D721Med (cell line): ENCODE measurements at regions not wholly inside any gene's neighbourhood (a gene's known extent, or its start where the extent isn't known, plus 50 kb on each side); places are given as distances from the start of the nearest gene placed in this dataset.

Experiments
- DNase-seq: peaks from one replicate; pipeline ENCODE4 v3.0.0; 2011; ENCODE audit warnings: low spot score; ENCODE audit not compliant: insufficient read length
- FAIRE-seq: peaks from 2 replicates; lab custom pipeline; 2011; peaks lifted over from hg19 to GRCh38; lab: Jason Lieb, UNC
- CTCF ChIP-seq: IDR thresholded peaks from 2 replicates; pipeline ENCODE4 v1.5.1; 2012; ENCODE audit warnings: mild to moderate bottlenecking, control low read depth; ENCODE audit not compliant: insufficient read depth; ENCODE audit errors: missing control alignments

GRCh38 chr2:7840651-7841380 is 841.0 kb upstream of the ID2 start:
- FAIRE-seq (no peak), DNase-seq (no peak)
- no peak for TF ChIP-seq CTCF

- no peak for DNase-seq
- TF ChIP-seq CTCF: no peak
- no peak for FAIRE-seq
Measured at GRCh38 chr2:7841751-7842150, 840.1 kb upstream of the ID2 start.

- FAIRE-seq (no peak), DNase-seq (no peak)
Measured at GRCh38 chr2:7844414-7844965, 837.4 kb upstream of the ID2 start.

GRCh38 chr2:7845332-7845731 is 836.5 kb upstream of the ID2 start:
- DNase-seq: no peak
- no peak for TF ChIP-seq CTCF
- FAIRE-seq: no peak

More at GRCh38 chr2:7844414-7844965, 837.4 kb upstream of the ID2 start:
- no peak for TF ChIP-seq CTCF

GRCh38 chr2:7846607-7847006 is 835.2 kb upstream of the ID2 start:
- DNase-seq: no peak
- no peak for FAIRE-seq
- no peak for TF ChIP-seq CTCF

GRCh38 chr2:7847321-7847720 is 834.5 kb upstream of the ID2 start:
- no peak for TF ChIP-seq CTCF
- no peak for FAIRE-seq
- DNase-seq: no peak

- FAIRE-seq (no peak), DNase-seq (no peak)
- TF ChIP-seq CTCF: no peak
Measured at GRCh38 chr2:7849027-7849426, 832.8 kb upstream of the ID2 start.
